PC-3 (cell line): ENCODE measurements at regions not wholly inside any gene's neighbourhood (a gene's known extent, or its start where the extent isn't known, plus 50 kb on each side); places are given as distances from the start of the nearest gene placed in this dataset.
"Not testable (repeated sequence)": the region's sequence is repeated elsewhere in the genome, so short reads cannot be mapped to it uniquely, and the experiment has no call there.

Source experiments
- EZH2 ChIP-seq: fragments of 300-600 bp; sonication (generic); IDR thresholded peaks from one replicate; pipeline ENCODE4 v1.6.1; 2017; ENCODE audit warnings: antibody characterized with exemption, mild to moderate bottlenecking, low read length; ENCODE audit not compliant: unreplicated experiment
- TF ChIP-seq, protein P1 (sequence below): fragments of 300-600 bp; sonication (generic); conservative IDR thresholded peaks from 2 replicates; pipeline ENCODE4 v1.5.1; 2017; ENCODE audit warnings: antibody characterized with exemption, low read depth, mild to moderate bottlenecking, low read length

DNA sequence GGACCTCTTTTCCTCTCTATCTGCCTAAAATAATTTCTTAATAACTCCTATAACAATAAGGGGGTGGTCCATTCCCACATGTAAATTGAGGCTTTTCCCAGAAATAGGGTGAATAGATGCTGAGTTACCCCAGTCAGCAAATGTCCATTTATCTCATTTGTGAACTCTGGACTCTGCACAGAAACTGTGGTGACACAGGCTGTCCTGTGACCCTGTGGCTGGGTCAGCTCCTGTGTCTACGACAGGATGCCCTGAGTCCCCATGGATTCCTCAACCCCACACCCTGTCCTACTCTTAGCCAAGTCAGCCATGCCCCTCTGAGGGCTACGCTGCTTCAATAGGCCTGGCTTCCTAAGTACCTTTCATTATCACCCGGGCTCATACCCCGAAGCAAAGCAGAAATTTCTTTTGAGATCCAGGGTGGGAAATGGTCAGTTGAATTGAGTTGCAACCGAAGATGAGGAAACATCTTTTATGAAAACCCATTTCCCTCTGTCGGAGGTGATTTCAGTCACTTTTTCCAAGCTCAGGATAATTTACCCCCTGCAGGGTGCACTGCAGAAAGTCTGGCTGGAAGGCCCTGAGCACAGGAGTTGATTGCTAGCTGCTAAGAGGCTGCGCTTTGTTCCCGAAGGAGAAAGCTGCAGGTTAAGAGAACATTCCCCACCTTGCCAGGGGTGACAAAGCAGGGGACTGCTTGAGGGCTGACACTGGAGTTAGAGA lies 89.5 kb upstream of the PRSS12 start:
- TF ChIP-seq, protein P1, sequence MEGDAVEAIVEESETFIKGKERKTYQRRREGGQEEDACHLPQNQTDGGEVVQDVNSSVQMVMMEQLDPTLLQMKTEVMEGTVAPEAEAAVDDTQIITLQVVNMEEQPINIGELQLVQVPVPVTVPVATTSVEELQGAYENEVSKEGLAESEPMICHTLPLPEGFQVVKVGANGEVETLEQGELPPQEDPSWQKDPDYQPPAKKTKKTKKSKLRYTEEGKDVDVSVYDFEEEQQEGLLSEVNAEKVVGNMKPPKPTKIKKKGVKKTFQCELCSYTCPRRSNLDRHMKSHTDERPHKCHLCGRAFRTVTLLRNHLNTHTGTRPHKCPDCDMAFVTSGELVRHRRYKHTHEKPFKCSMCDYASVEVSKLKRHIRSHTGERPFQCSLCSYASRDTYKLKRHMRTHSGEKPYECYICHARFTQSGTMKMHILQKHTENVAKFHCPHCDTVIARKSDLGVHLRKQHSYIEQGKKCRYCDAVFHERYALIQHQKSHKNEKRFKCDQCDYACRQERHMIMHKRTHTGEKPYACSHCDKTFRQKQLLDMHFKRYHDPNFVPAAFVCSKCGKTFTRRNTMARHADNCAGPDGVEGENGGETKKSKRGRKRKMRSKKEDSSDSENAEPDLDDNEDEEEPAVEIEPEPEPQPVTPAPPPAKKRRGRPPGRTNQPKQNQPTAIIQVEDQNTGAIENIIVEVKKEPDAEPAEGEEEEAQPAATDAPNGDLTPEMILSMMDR = not testable (repeated sequence)
- not testable (repeated sequence) for TF ChIP-seq EZH2
